Germinal center (tissue), 1 donor: ENCODE measurements at regions not wholly inside any gene's neighbourhood (a gene's known extent, or its start where the extent isn't known, plus 50 kb on each side); places are given as distances from the start of the nearest gene placed in this dataset.
A peak's percentile ranks its signal among the peaks of the same experiment; 100 is the strongest.

ENCODE experiments used
- DNase-seq: peaks from one replicate; pipeline ENCODE4 v3.0.0; 2012; ENCODE audit warnings: mixed read lengths, low spot score

- no peak for DNase-seq
Measured at GRCh38 chr2:105571445-105571987, 172.7 kb upstream of the FHL2 start.

- DNase-seq = no peak
Measured at GRCh38 chr2:105570757-105571156, 171.9 kb upstream of the FHL2 start.

- DNase-seq = no peak
Measured at GRCh38 chr2:105570326-105570725, 171.5 kb upstream of the FHL2 start.

- DNase-seq = no peak
Measured at GRCh38 chr2:105569606-105570005, 170.8 kb upstream of the FHL2 start.

- no peak for DNase-seq
Measured at GRCh38 chr2:105567996-105568494, 169.2 kb upstream of the FHL2 start.

GRCh38 chr2:105563000-105563719 lies 164.3 kb upstream of the FHL2 start:
- DNase-seq = no peak

GRCh38 chr2:105561401-105561800 lies 162.6 kb upstream of the FHL2 start:
- DNase-seq = no peak

GRCh38 chr2:105560157-105560556 lies 161.3 kb upstream of the FHL2 start:
- DNase-seq = no peak

GRCh38 chr2:105557021-105557920 lies 158.4 kb upstream of the FHL2 start:
- DNase-seq = no peak

- no peak for DNase-seq
Measured at GRCh38 chr2:105556366-105556765, 157.5 kb upstream of the FHL2 start.

- DNase-seq = no peak
Measured at GRCh38 chr2:105554235-105554634, 155.4 kb upstream of the FHL2 start.

- DNase-seq = no peak
Measured at GRCh38 chr2:105553538-105554196, 154.8 kb upstream of the FHL2 start.

- no peak for DNase-seq
Measured at GRCh38 chr2:105546628-105546974, 147.8 kb upstream of the FHL2 start.

GRCh38 chr2:105545730-105546627 lies 147.1 kb upstream of the FHL2 start:
- peak; percentile 60 for DNase-seq

GRCh38 chr2:105544591-105545377 lies 145.9 kb upstream of the FHL2 start:
- DNase-seq = no peak

- DNase-seq = no peak
Measured at GRCh38 chr2:105541189-105542050, 142.6 kb upstream of the FHL2 start.

GRCh38 chr2:105540642-105541041 lies 141.8 kb upstream of the FHL2 start:
- no peak for DNase-seq

- DNase-seq = no peak
Measured at GRCh38 chr2:105539331-105539730, 140.5 kb upstream of the FHL2 start.

- no peak for DNase-seq
Measured at GRCh38 chr2:105538840-105539239, 140.0 kb upstream of the FHL2 start.

- DNase-seq = no peak
Measured at GRCh38 chr2:105537920-105538319, 139.1 kb upstream of the FHL2 start.
